GM23338 (cell line): ENCODE measurements at regions not wholly inside any gene's neighbourhood (a gene's known extent, or its start where the extent isn't known, plus 50 kb on each side); places are given as distances from the start of the nearest gene placed in this dataset.
"Not testable (repeated sequence)": the region's sequence is repeated elsewhere in the genome, so short reads cannot be mapped to it uniquely, and the experiment has no call there.

Experiments
- ATAC-seq: fragments of 200-7000 bp; cut with Tn5 transposase; 3 replicates; pipeline ENCODE4 v1.9.1; 2020
- DNase-seq: peaks from one replicate; pipeline ENCODE4 v3.0.0-alpha.2; 2015; ENCODE audit warnings: low spot score
- H2AFZ ChIP-seq: fragments of 200-600 bp; sonication (generic); 2 replicates; pipeline ENCODE4 v1.8.0; 2016; ENCODE audit warnings: antibody characterized with exemption, mild to moderate bottlenecking, moderate library complexity
- H3F3A ChIP-seq: fragments of 200-600 bp; sonication (generic); replicated peaks from 2 replicates; pipeline ENCODE4 v1.8.0; 2017; ENCODE audit warnings: antibody characterized with exemption, mixed run types, low read depth
- H3K27ac ChIP-seq: fragments of 200-600 bp; sonication (generic); 2 replicates; pipeline ENCODE4 v1.6.1; 2016; ENCODE audit warnings: low read depth
- H3K27me3 ChIP-seq: fragments of 200-600 bp; sonication (generic); 2 replicates; pipeline ENCODE4 v1.8.0; 2016; ENCODE audit warnings: mild to moderate bottlenecking, mixed run types, moderate library complexity; ENCODE audit not compliant: insufficient read depth
- H3K36me3 ChIP-seq: fragments of 200-600 bp; sonication (generic); 2 replicates; pipeline ENCODE4 v1.8.0; 2016; ENCODE audit warnings: mild to moderate bottlenecking; ENCODE audit not compliant: insufficient read depth
- H3K4me1 ChIP-seq: fragments of 200-600 bp; sonication (generic); 2 replicates; pipeline ENCODE4 v1.8.0; 2016; ENCODE audit warnings: mild to moderate bottlenecking, moderate library complexity; ENCODE audit not compliant: insufficient read depth
- H3K4me2 ChIP-seq: fragments of 200-600 bp; sonication (generic); 2 replicates; pipeline ENCODE4 v1.7.1; 2017; ENCODE audit warnings: mixed run types
- H3K4me3 ChIP-seq: fragments of 200-600 bp; sonication (generic); 2 replicates; pipeline ENCODE4 v1.6.1; 2016; ENCODE audit warnings: mixed run types
- H3K79me2 ChIP-seq: fragments of 200-600 bp; sonication (generic); replicated peaks from 2 replicates; pipeline ENCODE4 v1.8.0; 2017; ENCODE audit warnings: mild to moderate bottlenecking; ENCODE audit not compliant: insufficient read depth
- H3K9me2 ChIP-seq: fragments of 200-600 bp; sonication (generic); 2 replicates; pipeline ENCODE4 v1.8.0; 2017; ENCODE audit not compliant: insufficient read depth
- H4K20me1 ChIP-seq: fragments of 200-600 bp; sonication (generic); replicated peaks from 2 replicates; pipeline ENCODE4 v1.8.0; 2017; ENCODE audit warnings: mild to moderate bottlenecking; ENCODE audit not compliant: insufficient read depth
- H3K27ac Mint-ChIP-seq: 2 replicates; pipeline ENCODE4 v1.8.0; 2020; ENCODE audit warnings: inconsistent platforms, mild to moderate bottlenecking, moderate library complexity, mixed read lengths
- H3K27me3 Mint-ChIP-seq: 3 replicates; pipeline ENCODE4 v1.8.0; 2022; ENCODE audit warnings: low read depth, mild to moderate bottlenecking, moderate library complexity, mixed read lengths, inconsistent platforms; ENCODE audit not compliant: insufficient read depth, poor library complexity
- H3K36me3 Mint-ChIP-seq: 3 replicates; pipeline ENCODE4 v1.8.0; 2021; ENCODE audit warnings: low read depth, mild to moderate bottlenecking, inconsistent platforms, moderate library complexity, mixed read lengths
- H3K4me1 Mint-ChIP-seq: 3 replicates; pipeline ENCODE4 v1.8.0; 2020; ENCODE audit warnings: mild to moderate bottlenecking, inconsistent platforms, mixed read lengths
- H3K4me3 Mint-ChIP-seq: 3 replicates; pipeline ENCODE4 v1.8.0; 2021; ENCODE audit warnings: moderate library complexity, mild to moderate bottlenecking, inconsistent platforms, mixed read lengths
- H3K9me3 Mint-ChIP-seq: 3 replicates; pipeline ENCODE4 v1.8.0; 2020; ENCODE audit warnings: moderate library complexity, mild to moderate bottlenecking, inconsistent platforms, mixed read lengths
- CREB1 ChIP-seq: fragments of 250-450 bp; sonication (Bioruptor Pico); IDR thresholded peaks from 2 replicates; pipeline ENCODE4 v1.5.0; 2020; ENCODE audit warnings: low read depth, mild to moderate bottlenecking, moderate library complexity
- EZH2 ChIP-seq: fragments of 200-600 bp; sonication (generic); IDR thresholded peaks from one replicate; pipeline ENCODE4 v1.8.0; 2017; ENCODE audit warnings: antibody characterized with exemption, mild to moderate bottlenecking, low read depth; ENCODE audit not compliant: unreplicated experiment
- EZH2phosphoT487 ChIP-seq: fragments of 200-600 bp; sonication (generic); IDR thresholded peaks from one replicate; pipeline ENCODE4 v1.8.1; 2018; ENCODE audit warnings: antibody characterized with exemption; ENCODE audit not compliant: unreplicated experiment
- NANOG ChIP-seq: IDR thresholded peaks from 2 replicates; pipeline ENCODE4 v1.6.1; 2016; ENCODE audit warnings: antibody characterized with exemption, borderline replicate concordance
- POLR2AphosphoS5 ChIP-seq: IDR thresholded peaks from 2 replicates; pipeline ENCODE4 v1.6.1; 2016; ENCODE audit warnings: antibody characterized with exemption, low read depth
- STAT1 ChIP-seq: IDR thresholded peaks from one replicate; pipeline ENCODE4 v1.6.1; 2016; ENCODE audit warnings: antibody characterized with exemption; ENCODE audit not compliant: unreplicated experiment
- ZNF114 ChIP-seq: fragments of 250-450 bp; sonication (Bioruptor Pico); IDR thresholded peaks from 2 replicates; pipeline ENCODE4 v1.5.0; 2020; ENCODE audit warnings: mild to moderate bottlenecking, moderate library complexity
- ZNF331 ChIP-seq: fragments of 250-450 bp; sonication (Bioruptor Pico); IDR thresholded peaks from 2 replicates; pipeline ENCODE4 v1.5.0; 2020; ENCODE audit warnings: low read depth, mild to moderate bottlenecking, moderate library complexity
- TF ChIP-seq, protein P1 (sequence below): IDR thresholded peaks from one replicate; pipeline ENCODE4 v1.6.1; 2018; ENCODE audit warnings: antibody characterized with exemption; ENCODE audit not compliant: unreplicated experiment
- TF ChIP-seq, protein P2 (sequence below), 2 experiments: fragments of 200-600 bp in 1 of 2; sonication (generic) in 1 of 2; conservative IDR thresholded peaks; 2 replicates each; pipeline versions ENCODE4 v1.5.1 to v1.6.1; 2016 to 2017; ENCODE audit warnings: antibody characterized with exemption in 2 of 2, low read depth in 2 of 2, mild to moderate bottlenecking in 2 of 2, moderate library complexity in 1 of 2
- TF ChIP-seq, protein P3 (sequence below): IDR thresholded peaks from 2 replicates; pipeline ENCODE4 v1.6.1; 2016; ENCODE audit warnings: antibody characterized with exemption

DNA sequence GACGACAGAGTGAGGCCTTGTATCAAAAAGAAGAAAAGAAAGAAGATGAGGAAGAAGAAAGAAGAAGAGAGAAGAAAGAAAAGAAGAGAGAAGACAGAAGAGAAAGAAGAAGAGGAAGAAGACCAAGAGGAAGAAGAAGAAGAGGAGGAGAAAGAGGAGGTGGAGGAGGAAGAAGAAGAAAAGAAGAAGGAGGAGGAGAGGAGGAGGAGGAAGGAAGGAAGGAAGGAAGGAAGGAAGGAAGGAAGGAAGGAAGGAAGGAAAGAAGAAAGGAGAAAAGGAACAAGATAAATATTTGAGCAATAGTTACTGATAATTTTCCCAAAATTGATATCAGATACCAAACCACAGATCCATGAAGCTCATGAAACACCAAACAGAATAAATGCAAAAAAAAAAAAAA, 169.7 kb upstream of the TMEM45B start (continued):
- TF ChIP-seq ZNF114 (CRISPR knock-in tag), result no peak
- no peak for TF ChIP-seq EZH2phosphoT487
- TF ChIP-seq, protein P1, sequence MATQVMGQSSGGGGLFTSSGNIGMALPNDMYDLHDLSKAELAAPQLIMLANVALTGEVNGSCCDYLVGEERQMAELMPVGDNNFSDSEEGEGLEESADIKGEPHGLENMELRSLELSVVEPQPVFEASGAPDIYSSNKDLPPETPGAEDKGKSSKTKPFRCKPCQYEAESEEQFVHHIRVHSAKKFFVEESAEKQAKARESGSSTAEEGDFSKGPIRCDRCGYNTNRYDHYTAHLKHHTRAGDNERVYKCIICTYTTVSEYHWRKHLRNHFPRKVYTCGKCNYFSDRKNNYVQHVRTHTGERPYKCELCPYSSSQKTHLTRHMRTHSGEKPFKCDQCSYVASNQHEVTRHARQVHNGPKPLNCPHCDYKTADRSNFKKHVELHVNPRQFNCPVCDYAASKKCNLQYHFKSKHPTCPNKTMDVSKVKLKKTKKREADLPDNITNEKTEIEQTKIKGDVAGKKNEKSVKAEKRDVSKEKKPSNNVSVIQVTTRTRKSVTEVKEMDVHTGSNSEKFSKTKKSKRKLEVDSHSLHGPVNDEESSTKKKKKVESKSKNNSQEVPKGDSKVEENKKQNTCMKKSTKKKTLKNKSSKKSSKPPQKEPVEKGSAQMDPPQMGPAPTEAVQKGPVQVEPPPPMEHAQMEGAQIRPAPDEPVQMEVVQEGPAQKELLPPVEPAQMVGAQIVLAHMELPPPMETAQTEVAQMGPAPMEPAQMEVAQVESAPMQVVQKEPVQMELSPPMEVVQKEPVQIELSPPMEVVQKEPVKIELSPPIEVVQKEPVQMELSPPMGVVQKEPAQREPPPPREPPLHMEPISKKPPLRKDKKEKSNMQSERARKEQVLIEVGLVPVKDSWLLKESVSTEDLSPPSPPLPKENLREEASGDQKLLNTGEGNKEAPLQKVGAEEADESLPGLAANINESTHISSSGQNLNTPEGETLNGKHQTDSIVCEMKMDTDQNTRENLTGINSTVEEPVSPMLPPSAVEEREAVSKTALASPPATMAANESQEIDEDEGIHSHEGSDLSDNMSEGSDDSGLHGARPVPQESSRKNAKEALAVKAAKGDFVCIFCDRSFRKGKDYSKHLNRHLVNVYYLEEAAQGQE, result no peak
- no peak for TF ChIP-seq NANOG
- TF ChIP-seq CREB1 (CRISPR knock-in tag), result no peak
- TF ChIP-seq, protein P2, sequence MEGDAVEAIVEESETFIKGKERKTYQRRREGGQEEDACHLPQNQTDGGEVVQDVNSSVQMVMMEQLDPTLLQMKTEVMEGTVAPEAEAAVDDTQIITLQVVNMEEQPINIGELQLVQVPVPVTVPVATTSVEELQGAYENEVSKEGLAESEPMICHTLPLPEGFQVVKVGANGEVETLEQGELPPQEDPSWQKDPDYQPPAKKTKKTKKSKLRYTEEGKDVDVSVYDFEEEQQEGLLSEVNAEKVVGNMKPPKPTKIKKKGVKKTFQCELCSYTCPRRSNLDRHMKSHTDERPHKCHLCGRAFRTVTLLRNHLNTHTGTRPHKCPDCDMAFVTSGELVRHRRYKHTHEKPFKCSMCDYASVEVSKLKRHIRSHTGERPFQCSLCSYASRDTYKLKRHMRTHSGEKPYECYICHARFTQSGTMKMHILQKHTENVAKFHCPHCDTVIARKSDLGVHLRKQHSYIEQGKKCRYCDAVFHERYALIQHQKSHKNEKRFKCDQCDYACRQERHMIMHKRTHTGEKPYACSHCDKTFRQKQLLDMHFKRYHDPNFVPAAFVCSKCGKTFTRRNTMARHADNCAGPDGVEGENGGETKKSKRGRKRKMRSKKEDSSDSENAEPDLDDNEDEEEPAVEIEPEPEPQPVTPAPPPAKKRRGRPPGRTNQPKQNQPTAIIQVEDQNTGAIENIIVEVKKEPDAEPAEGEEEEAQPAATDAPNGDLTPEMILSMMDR (conservative IDR thresholded peaks at IDR 0.05; ENCODE audit: low read depth in 2 of 2), result no peak
- TF ChIP-seq, protein P3, sequence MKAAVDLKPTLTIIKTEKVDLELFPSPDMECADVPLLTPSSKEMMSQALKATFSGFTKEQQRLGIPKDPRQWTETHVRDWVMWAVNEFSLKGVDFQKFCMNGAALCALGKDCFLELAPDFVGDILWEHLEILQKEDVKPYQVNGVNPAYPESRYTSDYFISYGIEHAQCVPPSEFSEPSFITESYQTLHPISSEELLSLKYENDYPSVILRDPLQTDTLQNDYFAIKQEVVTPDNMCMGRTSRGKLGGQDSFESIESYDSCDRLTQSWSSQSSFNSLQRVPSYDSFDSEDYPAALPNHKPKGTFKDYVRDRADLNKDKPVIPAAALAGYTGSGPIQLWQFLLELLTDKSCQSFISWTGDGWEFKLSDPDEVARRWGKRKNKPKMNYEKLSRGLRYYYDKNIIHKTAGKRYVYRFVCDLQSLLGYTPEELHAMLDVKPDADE, result no peak
- no peak for TF ChIP-seq POLR2AphosphoS5
- TF ChIP-seq STAT1, result no peak
- TF ChIP-seq ZNF331 (CRISPR knock-in tag), result no peak
- no peak for TF ChIP-seq EZH2

DNA sequence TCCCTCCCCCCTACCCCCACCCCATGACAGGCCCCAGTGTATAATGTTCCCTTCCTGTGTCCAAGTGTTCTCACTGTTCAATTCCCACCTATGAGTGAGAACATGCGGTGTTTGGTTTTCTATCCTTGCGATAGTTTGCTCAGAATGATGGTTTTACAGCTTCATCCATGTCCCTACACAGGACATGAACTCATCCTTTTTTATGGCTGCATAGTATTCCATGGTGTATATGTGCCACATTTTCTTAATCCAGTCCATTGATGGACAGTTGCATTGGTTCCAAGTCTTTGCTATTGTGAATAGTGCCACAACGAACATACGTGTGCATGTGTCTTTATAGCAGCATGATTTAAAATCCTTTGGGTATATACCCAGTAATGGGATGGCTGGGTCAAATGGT, 165.6 kb upstream of the TMEM45B start:
- not testable (repeated sequence) for H3F3A ChIP-seq, H2AFZ ChIP-seq, H3K27ac ChIP-seq, H3K27ac Mint-ChIP-seq, H3K36me3 Mint-ChIP-seq, ATAC-seq, H3K27me3 Mint-ChIP-seq, H4K20me1 ChIP-seq, H3K27me3 ChIP-seq, H3K4me2 ChIP-seq, H3K4me3 Mint-ChIP-seq, H3K4me1 ChIP-seq, H3K79me2 ChIP-seq, H3K9me2 ChIP-seq, H3K36me3 ChIP-seq, H3K4me3 ChIP-seq, DNase-seq, H3K4me1 Mint-ChIP-seq
- H3K9me3 Mint-ChIP-seq, result peaks cover 13% of the 10 kb centered on the region
